Ishikawa (cell line): ENCODE measurements at regions not wholly inside any gene's neighbourhood (a gene's known extent, or its start where the extent isn't known, plus 50 kb on each side); places are given as distances from the start of the nearest gene placed in this dataset.

ENCODE experiments used
- CEBPB ChIP-seq: IDR thresholded peaks from 2 replicates; pipeline ENCODE4 v1.6.1; 2012
- CREB1 ChIP-seq: IDR thresholded peaks from 2 replicates; pipeline ENCODE4 v1.6.1; 2012; ENCODE audit warnings: low read depth
- EGR1 ChIP-seq: IDR thresholded peaks from 2 replicates; pipeline ENCODE4 v1.6.1; 2012
- EP300 ChIP-seq: IDR thresholded peaks from 2 replicates; pipeline ENCODE4 v1.6.1; 2012; ENCODE audit warnings: borderline replicate concordance
- FOXM1 ChIP-seq: IDR thresholded peaks from 2 replicates; pipeline ENCODE4 v1.6.1; 2012; ENCODE audit warnings: low read depth, borderline replicate concordance
- MAX ChIP-seq: IDR thresholded peaks from 2 replicates; pipeline ENCODE4 v1.6.1; 2012
- NFIC ChIP-seq: IDR thresholded peaks from 2 replicates; pipeline ENCODE4 v1.6.1; 2012
- RAD21 ChIP-seq: IDR thresholded peaks from 2 replicates; pipeline ENCODE4 v1.6.1; 2012; ENCODE audit warnings: low read depth
- REST ChIP-seq: IDR thresholded peaks from 2 replicates; pipeline ENCODE4 v1.6.1; 2012; ENCODE audit warnings: low read depth, mild to moderate bottlenecking
- TAF1 ChIP-seq: IDR thresholded peaks from 2 replicates; pipeline ENCODE4 v1.6.1; 2012; ENCODE audit warnings: low read depth, mild to moderate bottlenecking
- TCF12 ChIP-seq: IDR thresholded peaks from 2 replicates; pipeline ENCODE4 v1.6.1; 2012; ENCODE audit warnings: low read depth
- TEAD4 ChIP-seq: IDR thresholded peaks from 2 replicates; pipeline ENCODE4 v1.6.1; 2012
- YY1 ChIP-seq: IDR thresholded peaks from 2 replicates; pipeline ENCODE4 v1.6.1; 2012; ENCODE audit warnings: low read depth
- ZBTB7A ChIP-seq: IDR thresholded peaks from 2 replicates; pipeline ENCODE4 v1.6.1; 2012; ENCODE audit warnings: low read depth
- TF ChIP-seq, protein P1 (sequence below): IDR thresholded peaks from 2 replicates; pipeline ENCODE4 v1.6.1; 2012

DNA sequence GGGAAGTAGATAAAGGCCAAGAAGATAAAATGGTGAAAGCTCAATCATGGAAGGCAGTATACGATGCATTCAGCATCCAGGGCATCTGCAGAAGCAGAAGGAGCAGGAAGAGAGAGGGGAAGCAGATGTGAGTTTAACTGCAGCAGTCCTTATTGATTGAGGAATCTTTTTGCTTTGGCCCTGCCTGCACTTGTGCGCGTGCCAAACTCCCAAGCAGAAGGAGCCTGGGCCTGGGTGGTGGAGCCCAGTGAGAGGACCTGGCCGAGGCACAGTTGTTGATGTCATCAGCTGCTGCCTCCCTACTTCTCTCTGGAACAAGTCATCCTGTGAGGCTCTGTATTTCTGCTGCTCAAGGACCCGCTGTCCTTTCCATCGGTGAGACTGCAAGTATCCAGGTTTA lies 65.5 kb upstream of the ROPN1 start:
- no peak for TF ChIP-seq ZBTB7A
- no peak for TF ChIP-seq MAX
- no peak for TF ChIP-seq TCF12
- TF ChIP-seq TEAD4, result no peak

GRCh38 chr3:124059580-124059979 lies 67.7 kb upstream of the ROPN1 start:
- no peak for TF ChIP-seq NFIC
- TF ChIP-seq MAX, result no peak
- TF ChIP-seq CEBPB, result no peak

- TF ChIP-seq EP300 (no peak), REST (no peak), CEBPB (no peak), MAX (no peak), CREB1 (no peak), ZBTB7A (no peak), TAF1 (no peak), TEAD4 (no peak), FOXM1 (no peak), NFIC (no peak)
- TF ChIP-seq, protein P1, sequence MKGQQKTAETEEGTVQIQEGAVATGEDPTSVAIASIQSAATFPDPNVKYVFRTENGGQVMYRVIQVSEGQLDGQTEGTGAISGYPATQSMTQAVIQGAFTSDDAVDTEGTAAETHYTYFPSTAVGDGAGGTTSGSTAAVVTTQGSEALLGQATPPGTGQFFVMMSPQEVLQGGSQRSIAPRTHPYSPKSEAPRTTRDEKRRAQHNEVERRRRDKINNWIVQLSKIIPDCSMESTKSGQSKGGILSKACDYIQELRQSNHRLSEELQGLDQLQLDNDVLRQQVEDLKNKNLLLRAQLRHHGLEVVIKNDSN, result no peak
These were observed 71.4 kb upstream of the ROPN1 start for GRCh38 chr3:124063197-124063909.

GRCh38 chr3:124064050-124064449 lies 72.1 kb upstream of the ROPN1 start:
- TF ChIP-seq, protein P1, result no peak
- TF ChIP-seq NFIC (no peak), TAF1 (no peak), FOXM1 (no peak), TEAD4 (no peak), MAX (no peak), CREB1 (no peak), TCF12 (no peak), CEBPB (no peak), EGR1 (no peak), YY1 (no peak), RAD21 (no peak)

DNA sequence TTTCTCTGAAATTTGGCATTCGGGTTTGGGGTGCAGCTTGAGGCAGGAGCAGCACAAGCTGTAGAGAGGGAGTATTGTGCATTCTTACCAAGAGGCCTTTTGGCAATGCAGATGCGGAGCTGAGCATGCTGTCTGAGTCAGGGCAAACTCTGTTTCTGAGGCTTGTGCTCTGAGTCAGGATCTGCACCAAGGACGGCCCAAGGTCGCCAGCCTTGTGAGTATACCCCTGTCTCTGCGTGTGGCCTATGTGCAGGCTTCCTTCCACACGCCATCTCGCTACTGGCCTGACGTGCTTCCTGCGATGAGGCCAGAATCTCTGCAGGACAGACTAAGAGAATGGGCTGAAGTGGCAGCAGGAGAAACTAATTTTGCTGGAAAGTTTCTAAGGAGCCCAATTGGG lies 83.8 kb upstream of the ROPN1 start:
- TF ChIP-seq TAF1 (no peak), YY1 (no peak)

DNA sequence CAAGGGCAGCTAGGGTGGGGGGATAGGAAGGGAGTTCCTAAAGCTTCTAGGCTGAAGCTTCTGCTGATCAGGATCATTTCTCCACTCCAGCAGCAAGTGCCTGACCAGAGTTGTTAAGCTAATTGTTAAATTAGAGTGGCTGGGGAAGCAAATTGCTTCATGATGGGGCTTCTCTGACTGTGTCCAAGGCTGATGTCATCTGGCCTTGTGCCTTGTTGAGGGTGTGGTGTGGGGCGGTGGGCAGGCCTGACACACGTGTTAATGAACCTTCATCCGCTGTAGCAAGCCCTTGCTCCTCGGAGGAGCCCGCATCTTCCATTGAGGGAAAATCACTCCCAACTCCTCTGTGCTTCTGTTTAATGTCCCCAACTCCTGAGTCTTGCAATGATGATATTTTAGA lies 84.3 kb upstream of the ROPN1 start:
- TF ChIP-seq ZBTB7A (no peak), MAX (no peak), TCF12 (no peak), TAF1 (no peak), REST (no peak), EGR1 (no peak)
- TF ChIP-seq, protein P1, result no peak
